Stimulated activated CD4-positive, alpha-beta T cell treated with anti-CD3 and anti-CD28 coated beads, TNF-alpha, amount 100 ng/mL, for 48 hours (primary cell): ENCODE measurements at regions not wholly inside any gene's neighbourhood (a gene's known extent, or its start where the extent isn't known, plus 50 kb on each side); places are given as distances from the start of the nearest gene placed in this dataset.

Experiments
- DNase-seq, 3 donors: peaks; one replicate each; pipeline ENCODE4 v3.0.0-alpha.2; 2020; ENCODE audit warnings: low read depth in 3 of 3

GRCh38 chr10:10196701-10197100 lies 821.0 kb upstream of the CELF2 start:
- DNase-seq, result no peak

GRCh38 chr10:10197423-10197822 lies 820.2 kb upstream of the CELF2 start:
- DNase-seq, result no peak

GRCh38 chr10:10198363-10198762 lies 819.3 kb upstream of the CELF2 start:
- no peak for DNase-seq

- DNase-seq, result no peak
Observed at GRCh38 chr10:10204415-10204814, 813.3 kb upstream of the CELF2 start.

- DNase-seq, result no peak
Observed at GRCh38 chr10:10205906-10206305, 811.8 kb upstream of the CELF2 start.

GRCh38 chr10:10207538-10207937 lies 810.1 kb upstream of the CELF2 start:
- DNase-seq, result no peak

GRCh38 chr10:10208196-10208595 lies 809.5 kb upstream of the CELF2 start:
- DNase-seq, result no peak

- DNase-seq, result no peak
Observed at GRCh38 chr10:10209167-10209566, 808.5 kb upstream of the CELF2 start.

- DNase-seq, result no peak
Observed at GRCh38 chr10:10211409-10211808, 806.3 kb upstream of the CELF2 start.

GRCh38 chr10:10213237-10213636 lies 804.4 kb upstream of the CELF2 start:
- no peak for DNase-seq

- no peak for DNase-seq
Observed at GRCh38 chr10:10222304-10222841, 795.3 kb upstream of the CELF2 start.

- DNase-seq, result no peak
Observed at GRCh38 chr10:10223131-10223530, 794.5 kb upstream of the CELF2 start.

GRCh38 chr10:10225136-10225676 lies 792.5 kb upstream of the CELF2 start:
- no peak for DNase-seq

GRCh38 chr10:10233229-10233628 lies 784.4 kb upstream of the CELF2 start:
- DNase-seq, result no peak

GRCh38 chr10:10235003-10235402 lies 782.7 kb upstream of the CELF2 start:
- DNase-seq, result no peak

GRCh38 chr10:10247585-10247984 lies 770.1 kb upstream of the CELF2 start:
- DNase-seq, result no peak

GRCh38 chr10:10256860-10257259 lies 760.8 kb upstream of the CELF2 start:
- no peak for DNase-seq

- DNase-seq, result no peak
Observed at GRCh38 chr10:10259013-10259412, 758.7 kb upstream of the CELF2 start.

- DNase-seq, result no peak
Observed at GRCh38 chr10:10270126-10271050, 747.3 kb upstream of the CELF2 start.

GRCh38 chr10:10271639-10272192 lies 746.0 kb upstream of the CELF2 start:
- no peak for DNase-seq

- no peak for DNase-seq
Observed at GRCh38 chr10:10273661-10274060, 744.0 kb upstream of the CELF2 start.

- no peak for DNase-seq
Observed at GRCh38 chr10:10279906-10280305, 737.8 kb upstream of the CELF2 start.

GRCh38 chr10:10292501-10292900 lies 725.2 kb upstream of the CELF2 start:
- no peak for DNase-seq
